SKM-1 treated with dmso at 0.1 percent for 144 hours (cell line): ENCODE measurements at regions not wholly inside any gene's neighbourhood (a gene's known extent, or its start where the extent isn't known, plus 50 kb on each side); places are given as distances from the start of the nearest gene placed in this dataset.

ENCODE experiments used
- DNase-seq: peaks from one replicate; lab custom pipeline; 2025; ENCODE audit not compliant: unreplicated experiment; lab: John Stamatoyannopoulos, UW

GRCh38 chr12:76706101-76706500 lies 57.8 kb upstream of the ZDHHC17 start:
- no peak for DNase-seq

- DNase-seq, result no peak
Measured at GRCh38 chr12:76706761-76707160, 57.2 kb upstream of the ZDHHC17 start.

GRCh38 chr12:76707772-76708171 lies 56.1 kb upstream of the ZDHHC17 start:
- DNase-seq, result no peak

GRCh38 chr12:76708296-76708695 lies 55.6 kb upstream of the ZDHHC17 start:
- DNase-seq, result no peak

DNA sequence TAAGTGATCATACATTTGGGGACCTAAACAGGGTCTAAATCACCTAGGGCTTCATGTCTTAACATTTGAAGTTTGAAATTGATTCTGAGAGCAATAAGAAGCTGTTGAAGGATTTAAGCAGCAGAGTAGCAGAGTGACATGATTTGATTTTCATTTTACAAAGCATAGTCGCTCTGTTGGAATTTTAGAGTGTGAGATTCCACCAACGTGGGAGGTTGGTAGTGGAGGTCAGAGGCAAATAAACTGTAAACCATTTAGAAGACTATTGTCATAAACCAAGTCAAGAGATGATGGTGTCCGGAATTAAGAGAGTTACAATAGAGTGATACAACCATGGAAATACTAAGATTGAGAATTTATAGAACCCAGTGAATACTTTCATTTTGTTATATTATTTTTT lies 52.7 kb upstream of the ZDHHC17 start:
- no peak for DNase-seq

GRCh38 chr12:76713130-76713529 lies 50.8 kb upstream of the ZDHHC17 start:
- DNase-seq, result no peak

- no peak for DNase-seq
Measured at GRCh38 chr12:76713986-76714385, 49.9 kb upstream of the ZDHHC17 start.
